ENCODE measurements at regions not wholly inside any gene's neighbourhood (a gene's known extent, or its start where the extent isn't known, plus 50 kb on each side); places are given as distances from the start of the nearest gene placed in this dataset.
A peak's percentile ranks its signal among the peaks of the same experiment; 100 is the strongest.
"Not testable (repeated sequence)": the region's sequence is repeated elsewhere in the genome, so short reads cannot be mapped to it uniquely, and the experiment has no call there.

DNA sequence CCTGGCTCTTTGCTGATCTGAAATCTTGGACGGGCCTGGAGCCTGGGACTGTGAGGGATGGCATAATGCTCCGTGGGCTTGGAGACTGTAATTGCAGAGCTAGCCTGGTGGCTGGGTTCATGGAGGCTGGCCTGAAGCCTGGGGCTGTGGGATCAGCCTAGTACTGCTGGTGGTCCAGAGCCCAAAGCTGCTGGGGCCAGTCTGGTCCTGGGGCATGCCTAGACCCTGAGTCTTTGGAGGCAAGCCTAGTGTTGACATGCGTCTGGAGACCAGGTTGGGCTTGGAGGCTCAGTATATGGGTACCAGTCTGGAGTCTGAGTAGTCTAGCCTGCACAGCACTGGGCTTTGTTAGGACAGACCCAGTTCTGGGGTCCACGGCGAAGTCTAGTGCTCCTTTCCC is 172.0 kb upstream of the ZC4H2 start:
- no peaks in the 10 kb centered on the region for H3K36me3 ChIP-seq (ENCODE audit: insufficient read depth, low read depth, low read length)
- H3K4me1 ChIP-seq (ENCODE audit: insufficient read depth, low read length): no peaks in the 10 kb centered on the region
- no peak overlapping the region for H3K27ac ChIP-seq (ENCODE audit: low read length)
- H3K9me3 ChIP-seq (ENCODE audit: insufficient read depth, low read depth, low read length): no peaks in the 10 kb centered on the region
- H3K4me3 ChIP-seq (ENCODE audit: low read length): no peak overlapping the region
- no peaks in the 10 kb centered on the region for H3K27me3 ChIP-seq (ENCODE audit: insufficient read depth, low read length)
- no peak overlapping the region for H3K9ac ChIP-seq (ENCODE audit: low read depth, low read length)

DNA sequence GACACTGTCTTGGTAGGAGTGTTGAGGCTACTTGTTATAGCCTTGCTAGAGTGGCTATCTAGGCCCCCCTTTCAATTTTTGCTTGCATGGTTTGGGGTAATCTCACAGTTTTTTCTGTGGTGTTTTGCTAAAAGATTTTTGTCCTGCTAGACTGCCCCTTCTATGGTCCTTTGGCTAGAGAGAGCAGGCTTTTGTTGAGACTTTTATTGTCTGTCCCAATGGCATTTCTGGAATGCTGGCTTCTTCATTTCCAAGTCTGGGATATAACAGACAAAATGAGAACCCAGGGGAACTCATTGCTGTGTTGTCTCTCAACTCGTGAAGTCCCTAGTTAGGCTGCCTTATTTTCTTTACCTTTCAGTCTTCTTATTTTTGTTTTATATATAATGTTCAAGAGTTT is 160.2 kb upstream of the ZC4H2 start:
- H3K27me3 ChIP-seq (ENCODE audit: insufficient read depth, low read length): no peaks in the 10 kb centered on the region
- no peaks in the 10 kb centered on the region for H3K4me1 ChIP-seq (ENCODE audit: insufficient read depth, low read length)
- no peak overlapping the region for H3K4me3 ChIP-seq (ENCODE audit: low read length)
- H3K36me3 ChIP-seq (ENCODE audit: insufficient read depth, low read depth, low read length): no peaks in the 10 kb centered on the region
- H3K27ac ChIP-seq (ENCODE audit: low read length): no peak overlapping the region
- H3K9ac ChIP-seq (ENCODE audit: low read depth, low read length): no peak overlapping the region
- H3K9me3 ChIP-seq (ENCODE audit: insufficient read depth, low read depth, low read length): peaks cover 9% of the 10 kb centered on the region

DNA sequence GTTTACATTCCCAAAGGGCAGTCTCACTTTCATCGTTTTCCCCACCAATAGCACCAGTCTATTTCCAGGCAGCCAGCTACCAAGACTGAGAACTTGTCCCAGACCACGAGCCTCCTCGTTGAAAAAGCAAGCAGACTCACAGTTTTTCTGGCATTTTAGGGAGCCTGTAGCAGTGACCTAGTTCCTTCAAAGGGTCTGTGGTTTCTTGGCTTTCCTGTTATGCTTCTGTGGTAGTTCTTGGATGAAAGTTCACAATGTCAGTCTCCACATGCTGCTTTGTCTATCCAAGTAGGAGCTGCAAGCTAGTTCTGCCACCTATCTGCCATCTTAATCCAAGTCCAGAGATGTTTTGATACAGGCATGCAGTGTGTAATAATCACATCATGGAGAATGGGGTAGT is 151.6 kb upstream of the ZC4H2 start:
- no peaks in the 10 kb centered on the region for H3K27me3 ChIP-seq (ENCODE audit: insufficient read depth, low read length)
- H3K4me1 ChIP-seq (ENCODE audit: insufficient read depth, low read length): no peaks in the 10 kb centered on the region
- no peak overlapping the region for H3K9ac ChIP-seq (ENCODE audit: low read depth, low read length)
- H3K27ac ChIP-seq (ENCODE audit: low read length): no peak overlapping the region
- no peaks in the 10 kb centered on the region for H3K9me3 ChIP-seq (ENCODE audit: insufficient read depth, low read depth, low read length)
- H3K4me3 ChIP-seq (ENCODE audit: low read length): no peak overlapping the region
- H3K36me3 ChIP-seq (ENCODE audit: insufficient read depth, low read depth, low read length): no peaks in the 10 kb centered on the region

DNA sequence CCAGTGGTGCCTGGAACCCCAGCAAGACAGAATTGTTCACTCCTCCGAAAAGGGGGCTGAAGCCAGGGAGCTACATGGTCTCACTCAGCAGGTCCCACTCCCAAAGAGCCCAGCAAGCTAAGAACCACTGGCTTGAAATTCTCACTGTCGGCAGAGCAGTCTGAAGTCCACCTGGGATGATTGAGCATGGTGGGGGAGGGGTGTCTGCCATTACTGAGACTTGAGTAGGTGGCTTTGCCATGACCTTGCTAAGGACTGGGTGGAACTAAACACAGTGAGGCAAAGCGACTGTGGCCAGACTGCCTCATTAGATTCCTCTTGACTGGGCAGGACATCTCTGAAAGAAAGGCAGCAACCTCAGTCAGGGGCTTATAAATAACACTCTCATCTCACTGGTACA is 122.6 kb upstream of the ZC4H2 start:
- no peaks in the 10 kb centered on the region; the same call in 1 of the 2 replicates for H3K9me3 ChIP-seq (ENCODE audit: insufficient read depth, low read depth, low read length)
- H3K27me3 ChIP-seq (ENCODE audit: insufficient read depth, low read length): no peaks in the 10 kb centered on the region
- no peaks in the 10 kb centered on the region for H3K4me1 ChIP-seq (ENCODE audit: insufficient read depth, low read length)
- no peak overlapping the region for H3K4me3 ChIP-seq (ENCODE audit: low read length)
- no peaks in the 10 kb centered on the region for H3K36me3 ChIP-seq (ENCODE audit: insufficient read depth, low read depth, low read length)
- no peak overlapping the region for H3K9ac ChIP-seq (ENCODE audit: low read depth, low read length)
- no peak overlapping the region for H3K27ac ChIP-seq (ENCODE audit: low read length)

DNA sequence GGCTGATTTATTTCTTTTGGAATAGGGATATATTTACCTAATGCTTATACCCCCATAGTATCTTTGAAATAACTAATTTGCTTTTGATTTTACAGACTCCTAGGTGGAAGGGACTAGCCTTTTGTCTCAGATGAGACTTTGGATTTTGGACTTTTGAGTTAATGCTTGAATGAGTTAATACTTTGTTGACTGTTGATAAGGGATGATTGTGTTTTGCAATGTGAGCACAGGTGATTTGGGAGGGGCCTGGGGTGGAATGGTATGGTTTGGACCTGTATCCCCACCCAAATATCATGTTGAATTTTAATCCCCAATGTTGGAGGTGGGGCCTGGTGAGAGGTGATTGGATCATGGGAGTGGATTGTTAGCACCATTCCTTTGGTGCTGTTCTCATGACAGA is 117.4 kb upstream of the ZC4H2 start:
- no peak overlapping the region for H3K9ac ChIP-seq (ENCODE audit: low read depth, low read length)
- no peaks in the 10 kb centered on the region for H3K27me3 ChIP-seq (ENCODE audit: insufficient read depth, low read length)
- no peaks in the 10 kb centered on the region for H3K36me3 ChIP-seq (ENCODE audit: insufficient read depth, low read depth, low read length)
- H3K9me3 ChIP-seq (ENCODE audit: insufficient read depth, low read depth, low read length): 0 out of 2 replicates have a peak, but pooled peaks cover 4% of the 10 kb centered on the region
- H3K4me3 ChIP-seq (ENCODE audit: low read length): no peak overlapping the region
- no peaks in the 10 kb centered on the region for H3K4me1 ChIP-seq (ENCODE audit: insufficient read depth, low read length)
- H3K27ac ChIP-seq (ENCODE audit: low read length): no peak overlapping the region

DNA sequence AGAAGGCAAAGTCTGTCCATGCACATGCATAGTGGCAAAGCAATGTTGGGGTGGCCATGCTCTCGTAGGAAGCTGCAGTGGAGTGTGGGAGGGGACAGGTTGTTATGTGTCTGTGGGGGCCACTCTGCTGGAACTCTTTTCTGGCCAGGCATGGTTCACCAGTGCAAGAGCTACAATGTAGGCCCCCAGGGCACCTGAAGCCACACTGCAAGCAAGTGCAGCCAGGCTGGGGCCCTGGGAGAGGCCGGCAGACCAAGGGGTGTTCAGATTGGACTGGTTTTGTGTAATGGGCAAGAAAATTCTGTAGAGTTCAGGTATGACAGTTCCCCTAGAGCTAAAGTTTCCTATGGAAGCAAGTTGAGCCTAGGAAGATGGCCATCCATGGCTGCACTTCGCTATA is 97.0 kb upstream of the ZC4H2 start:
- no peaks in the 10 kb centered on the region for H3K27me3 ChIP-seq (ENCODE audit: insufficient read depth, low read length)
- H3K36me3 ChIP-seq (ENCODE audit: insufficient read depth, low read depth, low read length): no peaks in the 10 kb centered on the region
- no peaks in the 10 kb centered on the region for H3K9me3 ChIP-seq (ENCODE audit: insufficient read depth, low read depth, low read length)
- H3K9ac ChIP-seq (ENCODE audit: low read depth, low read length): no peak overlapping the region
- H3K4me1 ChIP-seq (ENCODE audit: insufficient read depth, low read length): no peaks in the 10 kb centered on the region
- no peak overlapping the region for H3K27ac ChIP-seq (ENCODE audit: low read length)
- no peak overlapping the region for H3K4me3 ChIP-seq (ENCODE audit: low read length)

DNA sequence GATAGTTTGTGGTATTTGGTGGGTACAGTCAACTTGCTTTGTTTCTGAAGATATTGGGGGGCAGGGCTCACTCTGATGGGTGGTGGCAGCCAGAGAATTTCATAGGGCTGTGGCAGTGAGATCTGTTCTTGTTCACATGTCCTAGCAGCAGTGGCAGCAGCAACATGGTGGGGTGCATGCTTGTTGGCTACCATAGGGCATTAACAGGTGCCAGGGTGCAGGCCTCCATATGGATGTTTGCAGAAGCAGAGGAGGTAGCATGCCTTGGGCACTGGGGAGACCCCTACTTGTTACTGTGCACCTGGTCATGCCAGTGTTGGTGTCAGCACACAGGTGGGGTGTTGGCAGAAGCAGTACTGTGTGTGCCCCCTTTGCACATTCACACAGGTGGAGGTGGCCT is 96.3 kb upstream of the ZC4H2 start:
- Histone ChIP-seq H3K27ac (ENCODE audit: low read length) (no peak overlapping the region), H3K4me1 (ENCODE audit: insufficient read depth, low read length) (no peaks in the 10 kb centered on the region), H3K4me3 (ENCODE audit: low read length) (no peak overlapping the region), H3K9ac (ENCODE audit: low read depth, low read length) (no peak overlapping the region), H3K36me3 (ENCODE audit: insufficient read depth, low read depth, low read length) (no peaks in the 10 kb centered on the region), H3K27me3 (ENCODE audit: insufficient read depth, low read length) (no peaks in the 10 kb centered on the region), H3K9me3 (ENCODE audit: insufficient read depth, low read depth, low read length) (no peaks in the 10 kb centered on the region)

DNA sequence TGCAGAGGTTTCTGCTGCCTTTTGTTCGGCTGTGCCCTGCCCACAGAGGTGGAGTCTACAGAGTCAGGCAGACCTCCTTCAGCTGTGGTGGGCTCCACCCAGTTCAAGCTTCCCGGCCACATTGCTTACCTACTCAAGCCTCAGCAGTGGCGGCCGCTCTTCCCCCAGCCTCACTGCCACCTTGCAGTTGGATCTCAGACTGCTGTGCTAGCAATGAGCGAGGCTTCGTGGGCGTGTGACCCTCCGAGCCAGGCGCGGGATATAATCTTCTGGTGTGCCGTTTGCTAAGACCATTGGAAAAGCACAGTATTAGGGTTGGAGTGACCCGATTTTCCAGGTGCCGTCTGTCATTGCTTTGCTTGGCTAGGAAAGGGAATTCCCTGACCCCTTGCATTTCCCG is 82.4 kb upstream of the ZC4H2 start:
- not testable (repeated sequence) for H3K9me3 ChIP-seq (ENCODE audit: insufficient read depth, low read depth, low read length); H3K27me3 ChIP-seq (ENCODE audit: insufficient read depth, low read length); H3K9ac ChIP-seq (ENCODE audit: low read depth, low read length); H3K36me3 ChIP-seq (ENCODE audit: insufficient read depth, low read depth, low read length); H3K27ac ChIP-seq (ENCODE audit: low read length); H3K4me3 ChIP-seq (ENCODE audit: low read length); H3K4me1 ChIP-seq (ENCODE audit: insufficient read depth, low read length)

DNA sequence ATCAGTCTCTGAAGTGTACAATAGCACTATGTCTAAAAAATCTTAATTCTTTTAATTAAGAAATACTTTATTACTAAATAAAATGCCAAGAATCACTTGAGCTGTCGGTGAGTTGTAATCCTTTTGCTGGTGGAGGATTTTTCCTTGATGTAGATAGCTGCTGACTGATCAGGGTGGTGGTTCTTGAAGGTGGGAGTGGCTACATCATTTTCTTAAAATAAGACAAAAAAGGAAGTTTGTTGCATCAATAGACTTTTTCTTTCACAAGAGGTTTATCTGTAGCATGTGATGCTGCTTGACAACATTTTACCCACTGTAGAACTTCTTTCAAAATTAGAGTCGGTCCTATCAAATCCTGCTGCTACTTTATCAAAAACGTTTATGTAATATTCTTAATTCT is 68.8 kb upstream of the ZC4H2 start:
- no peak overlapping the region for H3K27ac ChIP-seq (ENCODE audit: low read length)
- H3K9ac ChIP-seq (ENCODE audit: low read depth, low read length): no peak overlapping the region
- H3K4me1 ChIP-seq (ENCODE audit: insufficient read depth, low read length): no peaks in the 10 kb centered on the region
- peaks cover 11% of the 10 kb centered on the region; the same call in 1 of the 2 replicates for H3K9me3 ChIP-seq (ENCODE audit: insufficient read depth, low read depth, low read length)
- no peaks in the 10 kb centered on the region for H3K36me3 ChIP-seq (ENCODE audit: insufficient read depth, low read depth, low read length)
- no peak overlapping the region for H3K4me3 ChIP-seq (ENCODE audit: low read length)
- H3K27me3 ChIP-seq (ENCODE audit: insufficient read depth, low read length): no peaks in the 10 kb centered on the region

DNA sequence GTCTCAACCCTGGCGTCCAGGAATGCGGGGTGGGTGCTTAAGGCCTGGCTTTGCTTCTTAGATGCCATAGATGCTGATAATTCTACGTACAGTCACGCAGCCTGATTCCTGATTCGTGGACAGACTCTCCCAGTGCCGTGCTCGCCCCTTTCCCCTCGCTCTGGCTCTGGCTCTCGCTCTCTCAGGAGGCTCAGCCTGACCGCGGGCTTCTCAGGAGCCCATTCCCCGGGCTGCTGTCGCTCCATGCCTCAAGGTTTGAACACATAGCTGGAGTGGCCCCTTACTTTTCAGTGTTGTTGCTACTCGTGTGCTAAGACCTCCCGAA is 59.2 kb upstream of the ZC4H2 start:
- H3K27ac ChIP-seq (ENCODE audit: low read length): no peak overlapping the region
- no peaks in the 10 kb centered on the region for H3K9me3 ChIP-seq (ENCODE audit: insufficient read depth, low read depth, low read length)
- no peaks in the 10 kb centered on the region for H3K36me3 ChIP-seq (ENCODE audit: insufficient read depth, low read depth, low read length)
- no peaks in the 10 kb centered on the region for H3K4me1 ChIP-seq (ENCODE audit: insufficient read depth, low read length)
- peak overlapping the region; percentile 83; the same call in 1 of the 2 replicates for H3K9ac ChIP-seq (ENCODE audit: low read depth, low read length)
- H3K4me3 ChIP-seq (ENCODE audit: low read length): peak overlapping the region; percentile 90
- H3K27me3 ChIP-seq (ENCODE audit: insufficient read depth, low read length): no peaks in the 10 kb centered on the region

DNA sequence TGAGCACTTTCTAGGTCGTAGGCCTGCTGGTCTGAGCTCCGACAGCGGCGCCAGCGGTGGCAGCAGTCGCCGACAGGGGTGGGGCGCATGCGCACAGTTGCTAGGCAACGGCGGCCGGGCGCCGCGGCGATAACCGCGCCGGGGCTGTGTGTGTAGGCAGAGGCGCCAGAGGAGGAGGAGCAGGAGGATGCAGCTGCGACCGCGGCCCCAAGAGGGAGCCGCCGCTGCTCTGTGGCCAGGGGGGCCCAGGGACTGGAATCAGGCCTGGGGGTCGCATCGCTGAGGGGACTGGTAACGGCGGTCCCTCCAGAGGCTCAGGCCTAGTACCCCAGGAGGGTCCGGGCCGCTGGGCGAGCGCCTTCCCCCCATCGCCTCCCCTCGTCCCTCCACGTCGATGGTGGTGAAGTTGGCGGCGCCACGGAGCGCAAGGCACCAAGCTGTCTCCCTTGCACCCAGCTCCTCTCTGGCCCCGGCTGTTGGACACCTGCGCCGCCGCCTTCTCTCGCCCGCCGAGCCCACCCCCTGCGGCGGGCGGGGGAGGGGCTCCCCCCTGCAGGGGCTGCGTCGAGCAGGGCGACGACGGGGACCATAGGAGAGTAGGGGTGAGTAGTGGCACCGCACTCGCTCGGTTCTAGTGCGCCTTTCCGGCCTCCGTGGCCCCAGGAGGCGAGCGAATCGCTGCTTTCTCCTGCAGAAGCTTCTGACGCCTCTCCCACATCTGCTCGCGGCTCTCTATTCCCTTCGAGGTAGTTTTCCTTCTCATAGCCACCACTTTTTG is 58.6 kb upstream of the ZC4H2 start, which contains the start of gene ZC3H12B:
Gene ZC3H12B (plus strand): TSS at position 159 of the 778 bp plus-strand sequence.
- Histone ChIP-seq H3K9me3 (ENCODE audit: insufficient read depth, low read depth, low read length) (no peaks in the 10 kb centered on the region), H3K27me3 (ENCODE audit: insufficient read depth, low read length) (no peaks in the 10 kb centered on the region), H3K9ac (ENCODE audit: low read depth, low read length) (peak within 1 kb of the TSS; percentile 83; the same call in 1 of the 2 replicates), H3K36me3 (ENCODE audit: insufficient read depth, low read depth, low read length) (no peaks in the 10 kb centered on the region), H3K27ac (ENCODE audit: low read length) (no peak within 1 kb of the TSS), H3K4me3 (ENCODE audit: low read length) (peak within 1 kb of the TSS; percentile 90), H3K4me1 (ENCODE audit: insufficient read depth, low read length) (no peaks in the 10 kb centered on the region)

DNA sequence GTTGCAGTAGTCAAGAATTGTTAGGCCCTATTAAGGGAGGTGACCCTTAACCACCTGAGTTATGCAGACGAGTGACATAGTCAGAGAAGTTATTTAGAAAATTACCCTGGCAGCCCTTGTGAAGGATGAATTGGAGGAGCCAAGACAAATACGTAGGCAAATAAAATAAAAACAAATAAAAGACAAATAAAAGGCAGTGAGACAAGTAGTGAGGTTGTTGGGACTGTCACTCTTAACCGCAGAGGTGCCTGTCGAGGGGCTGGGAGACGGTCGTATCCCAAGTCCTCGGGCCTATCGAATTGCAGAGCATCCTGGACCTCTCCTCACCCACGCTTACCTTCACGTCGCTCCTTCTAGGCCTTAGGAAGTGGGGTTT is 58.0 kb upstream of the ZC4H2 start:
- Histone ChIP-seq H3K4me3 (ENCODE audit: low read length) (peak overlapping the region; percentile 57), H3K36me3 (ENCODE audit: insufficient read depth, low read depth, low read length) (no peaks in the 10 kb centered on the region), H3K4me1 (ENCODE audit: insufficient read depth, low read length) (no peaks in the 10 kb centered on the region), H3K27me3 (ENCODE audit: insufficient read depth, low read length) (no peaks in the 10 kb centered on the region), H3K27ac (ENCODE audit: low read length) (no peak overlapping the region), H3K9me3 (ENCODE audit: insufficient read depth, low read depth, low read length) (no peaks in the 10 kb centered on the region), H3K9ac (ENCODE audit: low read depth, low read length) (no peak overlapping the region)
